A549 (cell line): ENCODE measurements at regions not wholly inside any gene's neighbourhood (a gene's known extent, or its start where the extent isn't known, plus 50 kb on each side); places are given as distances from the start of the nearest gene placed in this dataset.

Source experiments
- ATAC-seq, 2 experiments: fragments of 200-7000 bp in 1 of 2; fragments of >200 bp in 1 of 2; cut with Nextera tagmentation in 1 of 2; cut with Tn5 transposase in 1 of 2; 3 replicates each; pipeline versions ENCODE4 v1.8.0 to v1.9.1; 2018 to 2020; ENCODE audit warnings: mild to moderate bottlenecking in 1 of 2, moderate library complexity in 1 of 2
- CTCF ChIA-PET: fragments of 300-600 bp; sonication (Branson Sonifier 250); formaldehyde crosslinking; extraction: SDS; loops from one replicate; lab custom pipeline; 2021; ENCODE audit warnings: antibody characterized with exemption, inconsistent platforms; lab: Yijun Ruan, JAX
- POLR2A ChIA-PET: fragments of 350-600 bp; formaldehyde crosslinking; extraction: SDS; loops from one replicate; lab custom pipeline; 2021; ENCODE audit warnings: antibody characterized with exemption, inconsistent platforms; lab: Yijun Ruan, JAX
- DNase-seq, 2 experiments: peaks; one replicate each; pipeline versions ENCODE4 v3.0.0 to v3.0.0-alpha.2; 2011 to 2016; ENCODE audit warnings: low read depth in 1 of 2, low spot score in 1 of 2
- FAIRE-seq: peaks from 2 replicates; lab custom pipeline; 2011; peaks lifted over from hg19 to GRCh38; lab: Jason Lieb, UNC
- H3K27ac ChIP-seq, 2 experiments: fragments of >200 bp; sonication (Bioruptor Twin); formaldehyde crosslinking; 3 replicates each; pipeline ENCODE4 v1.5.1; 2016 to 2017
- H3K4me1 ChIP-seq: fragments of >200 bp; sonication (Bioruptor Twin); formaldehyde crosslinking; 3 replicates; pipeline ENCODE4 v1.6.1; 2016
- H3K4me2 ChIP-seq: fragments of >200 bp; sonication (Bioruptor Twin); formaldehyde crosslinking; 3 replicates; pipeline ENCODE4 v1.6.1; 2016
- H3K4me3 ChIP-seq: fragments of >200 bp; sonication (Bioruptor Twin); formaldehyde crosslinking; 3 replicates; pipeline ENCODE4 v1.5.1; 2016
- H3K9me3 ChIP-seq: fragments of >200 bp; sonication (Bioruptor Twin); formaldehyde crosslinking; 3 replicates; pipeline ENCODE4 v1.6.1; 2016
- EP300 ChIP-seq, 2 experiments: fragments of >200 bp; sonication (Bioruptor Twin); formaldehyde crosslinking; IDR thresholded peaks; 2 replicates in 1 of 2; 3 replicates in 1 of 2; pipeline ENCODE4 v1.6.1; 2016 to 2017
- ESRRA ChIP-seq: fragments of 150-350 bp; IDR thresholded peaks from 2 replicates; pipeline ENCODE4 v1.6.1; 2014; ENCODE audit warnings: mild to moderate bottlenecking, low read length, borderline replicate concordance
- FOSB ChIP-seq: fragments of 250-450 bp; sonication (Bioruptor Pico); IDR thresholded peaks from 2 replicates; pipeline ENCODE4 v1.5.0; 2020; ENCODE audit warnings: mild to moderate bottlenecking, moderate library complexity
- FOSL2 ChIP-seq, 2 experiments: fragments of 450-650 bp in 1 of 2; fragments of >200 bp in 1 of 2; sonication (Bioruptor Twin) in 1 of 2; formaldehyde crosslinking; IDR thresholded peaks; 2 replicates each; pipeline versions ENCODE4 v1.5.0 to v1.6.1; 2016 to 2020; ENCODE audit warnings: mild to moderate bottlenecking in 1 of 2, moderate library complexity in 1 of 2
- GATA3 ChIP-seq: IDR thresholded peaks from 2 replicates; pipeline ENCODE4 v1.6.1; 2012; ENCODE audit warnings: borderline replicate concordance
- HEYL ChIP-seq: fragments of 250-450 bp; sonication (Bioruptor Pico); IDR thresholded peaks from 2 replicates; pipeline ENCODE4 v1.8.0; 2021; ENCODE audit warnings: mild to moderate bottlenecking, moderate library complexity
- HOXA7 ChIP-seq: fragments of 250-450 bp; sonication (Bioruptor Pico); IDR thresholded peaks from 2 replicates; pipeline ENCODE4 v1.5.0; 2020; ENCODE audit warnings: mild to moderate bottlenecking, moderate library complexity
- HOXB13 ChIP-seq: fragments of 250-450 bp; sonication (Bioruptor Pico); IDR thresholded peaks from 2 replicates; pipeline ENCODE4 v1.5.0; 2020; ENCODE audit warnings: low read depth, mild to moderate bottlenecking, moderate library complexity
- HOXB5 ChIP-seq: fragments of 250-450 bp; sonication (Bioruptor Pico); IDR thresholded peaks from 2 replicates; pipeline ENCODE4 v1.5.0; 2020; ENCODE audit warnings: mild to moderate bottlenecking, moderate library complexity
- KDM5A ChIP-seq: fragments of 200-600 bp; sonication (generic); IDR thresholded peaks from 2 replicates; pipeline ENCODE4 v1.6.1; 2016; ENCODE audit warnings: antibody characterized with exemption, mild to moderate bottlenecking
- NFE2L2 ChIP-seq: fragments of 150-350 bp; conservative IDR thresholded peaks from 2 replicates; pipeline ENCODE4 v1.6.1; 2014; ENCODE audit warnings: low read length
- NR3C1 ChIP-seq: fragments of >200 bp; sonication (Bioruptor Twin); formaldehyde crosslinking; IDR thresholded peaks from 3 replicates; pipeline ENCODE4 v1.6.1; 2017
- POLR2A ChIP-seq: IDR thresholded peaks from 2 replicates; pipeline ENCODE4 v1.6.1; 2012; ENCODE audit warnings: mild to moderate bottlenecking, low read length
- RCOR1 ChIP-seq: fragments of 150-350 bp; IDR thresholded peaks from 2 replicates; pipeline ENCODE4 v1.6.1; 2014; ENCODE audit warnings: antibody characterized with exemption, low read length, low read depth
- RNF2 ChIP-seq: fragments of 200-600 bp; sonication (generic); IDR thresholded peaks from 2 replicates; pipeline ENCODE4 v1.6.1; 2016; ENCODE audit warnings: low read depth, mild to moderate bottlenecking, antibody characterized with exemption, moderate library complexity, borderline replicate concordance
- ZC3H11A ChIP-seq: fragments of 450-650 bp; IDR thresholded peaks from 2 replicates; pipeline ENCODE4 v1.6.1; 2014; ENCODE audit warnings: antibody characterized with exemption, mild to moderate bottlenecking
- ZFP36 ChIP-seq: fragments of 450-650 bp; IDR thresholded peaks from 2 replicates; pipeline ENCODE4 v1.6.1; 2014; ENCODE audit warnings: borderline replicate concordance; ENCODE audit not compliant: partially characterized antibody
- ZNF302 ChIP-seq: fragments of 250-450 bp; sonication (Bioruptor Pico); IDR thresholded peaks from 2 replicates; pipeline ENCODE4 v1.9.0; 2021; ENCODE audit warnings: inconsistent platforms, mild to moderate bottlenecking, moderate library complexity
- ZSCAN20 ChIP-seq: fragments of 250-450 bp; sonication (Bioruptor Pico); IDR thresholded peaks from 2 replicates; pipeline ENCODE4 v1.8.0; 2022; ENCODE audit warnings: mild to moderate bottlenecking, moderate library complexity
- WGBS: methylation state at CpG from one replicate; pipeline ENCODE4 v1.1.6; 2017; ENCODE audit errors: missing lambda C conversion rate; 5-methylcytosine and 5-hydroxymethylcytosine counted together
- TF ChIP-seq, protein P1 (sequence below): fragments of 250-450 bp; sonication (Bioruptor Pico); IDR thresholded peaks from 2 replicates; pipeline ENCODE4 v1.5.0; 2020; ENCODE audit warnings: low read depth, mild to moderate bottlenecking, moderate library complexity
- TF ChIP-seq, protein P2 (sequence below): fragments of 250-450 bp; sonication (Bioruptor Pico); IDR thresholded peaks from 2 replicates; pipeline ENCODE4 v1.5.0; 2021; ENCODE audit warnings: mild to moderate bottlenecking, moderate library complexity, borderline replicate concordance
- TF ChIP-seq, protein P3 (sequence below): IDR thresholded peaks from 2 replicates; pipeline ENCODE4 v1.6.1; 2012; ENCODE audit warnings: low read depth, borderline replicate concordance
- TF ChIP-seq, protein P4 (sequence below): IDR thresholded peaks from 2 replicates; pipeline ENCODE4 v1.6.1; 2012
- TF ChIP-seq, protein P5 (sequence below): fragments of 150-350 bp; IDR thresholded peaks from 2 replicates; pipeline ENCODE4 v1.6.1; 2014; ENCODE audit warnings: low read depth, mild to moderate bottlenecking, low read length
- TF ChIP-seq, protein P6 (sequence below): fragments of 450-650 bp; IDR thresholded peaks from 2 replicates; pipeline ENCODE4 v1.6.1; 2014; ENCODE audit warnings: antibody characterized with exemption
- TF ChIP-seq, protein P7 (sequence below): fragments of >200 bp; sonication (Bioruptor Twin); formaldehyde crosslinking; IDR thresholded peaks from 3 replicates; pipeline ENCODE4 v1.6.1; 2016

DNA sequence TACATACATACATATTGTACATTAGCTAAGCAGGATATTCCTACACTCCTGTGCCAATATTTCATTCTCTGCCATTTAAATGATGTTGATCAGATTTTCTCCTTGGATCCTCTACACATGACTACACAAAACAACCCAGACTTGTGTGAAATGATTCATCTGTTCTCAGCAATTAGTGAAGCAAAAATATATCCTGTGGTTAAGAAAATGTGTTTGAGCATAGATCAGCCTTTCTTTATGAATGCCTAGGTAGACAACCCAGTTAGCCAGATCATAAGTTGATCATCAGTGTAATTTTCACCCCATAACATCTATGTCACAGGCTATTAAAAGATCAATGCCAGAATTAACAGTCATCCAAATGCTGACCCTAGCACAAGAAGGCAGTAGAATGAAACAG, 275.2 kb upstream of the EDNRB start (continued):
- TF ChIP-seq, protein P1, sequence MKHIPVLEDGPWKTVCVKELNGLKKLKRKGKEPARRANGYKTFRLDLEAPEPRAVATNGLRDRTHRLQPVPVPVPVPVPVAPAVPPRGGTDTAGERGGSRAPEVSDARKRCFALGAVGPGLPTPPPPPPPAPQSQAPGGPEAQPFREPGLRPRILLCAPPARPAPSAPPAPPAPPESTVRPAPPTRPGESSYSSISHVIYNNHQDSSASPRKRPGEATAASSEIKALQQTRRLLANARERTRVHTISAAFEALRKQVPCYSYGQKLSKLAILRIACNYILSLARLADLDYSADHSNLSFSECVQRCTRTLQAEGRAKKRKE (CRISPR knock-in tag): no peak
- TF ChIP-seq, all 56 proteins: peak for 0

DNA sequence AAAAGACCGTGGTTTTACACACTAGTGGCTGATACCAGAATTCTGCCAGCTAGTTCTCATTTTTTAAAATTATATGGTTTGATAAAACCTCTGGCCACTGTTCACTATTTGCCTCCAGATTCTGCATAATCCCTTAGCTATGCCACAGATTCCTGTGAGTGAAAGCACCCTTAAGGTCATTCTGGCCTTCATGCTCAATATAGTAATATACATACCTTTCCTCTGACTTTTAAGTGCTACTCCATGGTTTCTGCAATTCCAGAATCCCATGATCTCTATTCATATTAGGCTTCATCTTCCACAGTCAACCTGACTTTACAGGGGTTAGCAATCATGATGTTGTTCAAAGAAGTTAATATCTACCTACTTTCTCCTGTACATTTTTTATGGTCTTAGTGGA, 274.1 kb upstream of the EDNRB start:
- no peak for DNase-seq
- H3K4me3 ChIP-seq: no peak overlapping the region
- FAIRE-seq: no peak
- ChIA-PET POLR2A (no interaction called here), CTCF (no interaction called here)
- H3K27ac ChIP-seq: no peak overlapping the region
- no peaks in the 10 kb centered on the region for H3K4me1 ChIP-seq
- no peak for ATAC-seq
- H3K4me2 ChIP-seq: no peak overlapping the region
- H3K9me3 ChIP-seq: no peaks in the 10 kb centered on the region
- 0% methylated on average over 1 of the region's 1 CpG for WGBS
- TF ChIP-seq NR3C1 (no peak), RNF2 (no peak), HOXA7 (CRISPR knock-in tag) (no peak), ZC3H11A (no peak), GATA3 (no peak), FOSL2 (IDR thresholded peaks at IDR 0.05) (no peak), FOSL2 (CRISPR knock-in tag; IDR thresholded peaks at IDR 0.05) (no peak), ESRRA (no peak), RCOR1 (no peak), POLR2A (no peak), KDM5A (no peak), HEYL (CRISPR knock-in tag) (no peak), EP300 (IDR thresholded peaks at IDR 0.05) (no peak), ZFP36 (no peak), HOXB5 (CRISPR knock-in tag) (no peak), HOXB13 (CRISPR knock-in tag) (no peak)
- TF ChIP-seq, protein P2, sequence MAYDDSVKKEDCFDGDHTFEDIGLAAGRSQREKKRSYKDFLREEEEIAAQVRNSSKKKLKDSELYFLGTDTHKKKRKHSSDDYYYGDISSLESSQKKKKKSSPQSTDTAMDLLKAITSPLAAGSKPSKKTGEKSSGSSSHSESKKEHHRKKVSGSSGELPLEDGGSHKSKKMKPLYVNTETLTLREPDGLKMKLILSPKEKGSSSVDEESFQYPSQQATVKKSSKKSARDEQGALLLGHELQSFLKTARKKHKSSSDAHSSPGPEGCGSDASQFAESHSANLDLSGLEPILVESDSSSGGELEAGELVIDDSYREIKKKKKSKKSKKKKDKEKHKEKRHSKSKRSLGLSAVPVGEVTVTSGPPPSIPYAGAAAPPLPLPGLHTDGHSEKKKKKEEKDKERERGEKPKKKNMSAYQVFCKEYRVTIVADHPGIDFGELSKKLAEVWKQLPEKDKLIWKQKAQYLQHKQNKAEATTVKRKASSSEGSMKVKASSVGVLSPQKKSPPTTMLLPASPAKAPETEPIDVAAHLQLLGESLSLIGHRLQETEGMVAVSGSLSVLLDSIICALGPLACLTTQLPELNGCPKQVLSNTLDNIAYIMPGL (CRISPR knock-in tag): no peak
- TF ChIP-seq, protein P3, sequence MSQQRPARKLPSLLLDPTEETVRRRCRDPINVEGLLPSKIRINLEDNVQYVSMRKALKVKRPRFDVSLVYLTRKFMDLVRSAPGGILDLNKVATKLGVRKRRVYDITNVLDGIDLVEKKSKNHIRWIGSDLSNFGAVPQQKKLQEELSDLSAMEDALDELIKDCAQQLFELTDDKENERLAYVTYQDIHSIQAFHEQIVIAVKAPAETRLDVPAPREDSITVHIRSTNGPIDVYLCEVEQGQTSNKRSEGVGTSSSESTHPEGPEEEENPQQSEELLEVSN: no peak
- TF ChIP-seq, protein P1 (CRISPR knock-in tag): no peak
- TF ChIP-seq, protein P4, sequence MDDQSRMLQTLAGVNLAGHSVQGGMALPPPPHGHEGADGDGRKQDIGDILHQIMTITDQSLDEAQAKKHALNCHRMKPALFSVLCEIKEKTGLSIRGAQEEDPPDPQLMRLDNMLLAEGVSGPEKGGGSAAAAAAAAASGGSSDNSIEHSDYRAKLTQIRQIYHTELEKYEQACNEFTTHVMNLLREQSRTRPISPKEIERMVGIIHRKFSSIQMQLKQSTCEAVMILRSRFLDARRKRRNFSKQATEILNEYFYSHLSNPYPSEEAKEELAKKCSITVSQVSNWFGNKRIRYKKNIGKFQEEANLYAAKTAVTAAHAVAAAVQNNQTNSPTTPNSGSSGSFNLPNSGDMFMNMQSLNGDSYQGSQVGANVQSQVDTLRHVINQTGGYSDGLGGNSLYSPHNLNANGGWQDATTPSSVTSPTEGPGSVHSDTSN: no peak

DNA sequence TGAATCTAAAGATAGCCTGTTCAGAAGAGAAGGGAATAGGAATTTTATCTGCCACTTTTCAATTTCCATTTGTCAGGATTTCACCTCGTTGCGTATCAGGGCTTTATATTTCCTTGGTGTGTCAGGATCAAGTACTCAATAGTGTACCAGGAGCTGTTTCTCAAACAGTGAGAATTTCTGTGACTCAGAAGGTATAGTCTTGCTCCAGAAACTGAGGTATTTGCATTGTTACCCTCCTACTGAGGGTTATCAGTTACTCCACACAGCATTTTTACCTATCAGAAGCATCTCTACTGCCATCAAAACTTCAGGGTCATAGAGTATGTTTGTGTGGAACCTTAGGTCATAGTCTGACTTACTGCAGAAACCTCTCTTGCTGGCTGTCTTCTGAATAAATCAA, 271.7 kb upstream of the EDNRB start:
- POLR2A ChIA-PET: no interaction called here
- Histone ChIP-seq H3K27ac (no peak overlapping the region), H3K9me3 (no peaks in the 10 kb centered on the region), H3K4me2 (no peak overlapping the region), H3K4me1 (no peaks in the 10 kb centered on the region), H3K4me3 (no peak overlapping the region)
- FAIRE-seq: no peak
- DNase-seq: no peak
- ATAC-seq: no peak
- CTCF ChIA-PET: interaction anchor here (1.4 kb wide), 1 partner anchor 52 kb away, joined by 4 read pairs; no protein-coding TSS in a partner anchor
- 17% methylated on average over 2 of the region's 2 CpGs for WGBS
- TF ChIP-seq, protein P5, sequence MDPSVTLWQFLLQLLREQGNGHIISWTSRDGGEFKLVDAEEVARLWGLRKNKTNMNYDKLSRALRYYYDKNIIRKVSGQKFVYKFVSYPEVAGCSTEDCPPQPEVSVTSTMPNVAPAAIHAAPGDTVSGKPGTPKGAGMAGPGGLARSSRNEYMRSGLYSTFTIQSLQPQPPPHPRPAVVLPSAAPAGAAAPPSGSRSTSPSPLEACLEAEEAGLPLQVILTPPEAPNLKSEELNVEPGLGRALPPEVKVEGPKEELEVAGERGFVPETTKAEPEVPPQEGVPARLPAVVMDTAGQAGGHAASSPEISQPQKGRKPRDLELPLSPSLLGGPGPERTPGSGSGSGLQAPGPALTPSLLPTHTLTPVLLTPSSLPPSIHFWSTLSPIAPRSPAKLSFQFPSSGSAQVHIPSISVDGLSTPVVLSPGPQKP: no peak
- TF ChIP-seq FOSB (CRISPR knock-in tag) (no peak), NFE2L2 (no peak), EP300 (IDR thresholded peaks at IDR 0.05) (no peak), ZNF302 (CRISPR knock-in tag) (no peak), RNF2 (no peak), ZC3H11A (no peak), ESRRA (no peak), ZSCAN20 (CRISPR knock-in tag) (no peak)
- TF ChIP-seq, protein P6, sequence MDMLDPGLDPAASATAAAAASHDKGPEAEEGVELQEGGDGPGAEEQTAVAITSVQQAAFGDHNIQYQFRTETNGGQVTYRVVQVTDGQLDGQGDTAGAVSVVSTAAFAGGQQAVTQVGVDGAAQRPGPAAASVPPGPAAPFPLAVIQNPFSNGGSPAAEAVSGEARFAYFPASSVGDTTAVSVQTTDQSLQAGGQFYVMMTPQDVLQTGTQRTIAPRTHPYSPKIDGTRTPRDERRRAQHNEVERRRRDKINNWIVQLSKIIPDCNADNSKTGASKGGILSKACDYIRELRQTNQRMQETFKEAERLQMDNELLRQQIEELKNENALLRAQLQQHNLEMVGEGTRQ: no peak
- TF ChIP-seq, protein P4: no peak
- TF ChIP-seq, protein P7, sequence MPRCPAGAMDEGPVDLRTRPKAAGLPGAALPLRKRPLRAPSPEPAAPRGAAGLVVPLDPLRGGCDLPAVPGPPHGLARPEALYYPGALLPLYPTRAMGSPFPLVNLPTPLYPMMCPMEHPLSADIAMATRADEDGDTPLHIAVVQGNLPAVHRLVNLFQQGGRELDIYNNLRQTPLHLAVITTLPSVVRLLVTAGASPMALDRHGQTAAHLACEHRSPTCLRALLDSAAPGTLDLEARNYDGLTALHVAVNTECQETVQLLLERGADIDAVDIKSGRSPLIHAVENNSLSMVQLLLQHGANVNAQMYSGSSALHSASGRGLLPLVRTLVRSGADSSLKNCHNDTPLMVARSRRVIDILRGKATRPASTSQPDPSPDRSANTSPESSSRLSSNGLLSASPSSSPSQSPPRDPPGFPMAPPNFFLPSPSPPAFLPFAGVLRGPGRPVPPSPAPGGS: no peak
